ENCODE measurements at regions not wholly inside any gene's neighbourhood (a gene's known extent, or its start where the extent isn't known, plus 50 kb on each side); places are given as distances from the start of the nearest gene placed in this dataset.

GRCh38 chr18:6493194-6493593 lies 78.5 kb upstream of the L3MBTL4 start:
- TF ChIP-seq CTCF (IDR thresholded peaks at IDR 0.05; ENCODE audit: low read depth, low read length, poor library complexity, severe bottlenecking): no peak
- TF ChIP-seq EZH2phosphoT487 (IDR thresholded peaks at IDR 0.05; ENCODE audit: borderline replicate concordance, low read length): no peak

Data from DOHH2 (cell line).